ENCODE measurements at regions not wholly inside any gene's neighbourhood (a gene's known extent, or its start where the extent isn't known, plus 50 kb on each side); places are given as distances from the start of the nearest gene placed in this dataset.

- TF ChIP-seq CTCF (IDR thresholded peaks at IDR 0.05), result no peak
- no peak for TF ChIP-seq ZFX (IDR thresholded peaks at IDR 0.05; ENCODE audit: borderline replicate concordance)
Measured at GRCh38 chr6:165776691-165777090, 113.7 kb upstream of the PDE10A start.
